Endothelial cell of umbilical vein (primary cell): ENCODE measurements at regions not wholly inside any gene's neighbourhood (a gene's known extent, or its start where the extent isn't known, plus 50 kb on each side); places are given as distances from the start of the nearest gene placed in this dataset.

Experiments
- MAX ChIP-seq: IDR thresholded peaks from 2 replicates; pipeline ENCODE4 v1.6.1; 2011; ENCODE audit not compliant: insufficient read depth, insufficient read length
- TF ChIP-seq, protein P1 (sequence below), 2 donors: IDR thresholded peaks; 1 replicate in 1 of 2; 2 replicates in 1 of 2; pipeline ENCODE4 v1.5.1; 2011; ENCODE audit warnings: low read length in 2 of 2, mild to moderate bottlenecking in 2 of 2, moderate library complexity in 2 of 2, control low read depth in 1 of 2, inconsistent platforms in 1 of 2, low read depth in 1 of 2; ENCODE audit not compliant: insufficient read depth in 1 of 2; ENCODE audit errors: extremely low read depth in 1 of 2

DNA sequence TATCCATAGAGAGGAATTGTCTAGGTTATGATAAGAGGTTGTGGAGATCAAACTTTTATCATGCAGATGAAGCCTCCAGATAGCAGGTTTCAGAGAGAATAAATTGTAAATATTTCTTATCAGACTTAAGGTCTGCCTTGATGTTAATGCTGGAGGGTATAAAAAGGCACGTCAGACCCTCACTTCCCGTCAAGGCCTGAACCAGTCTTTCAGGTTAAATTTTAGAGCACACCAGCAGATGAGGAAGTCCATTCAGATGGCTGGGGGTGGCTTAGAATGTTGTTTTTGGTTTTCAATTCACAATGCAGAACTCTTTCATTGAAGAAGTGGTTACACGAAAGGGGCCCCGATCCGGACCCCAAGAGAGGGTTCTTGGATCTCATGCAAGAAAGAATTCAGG is 144.4 kb upstream of the FBXO11 start:
- TF ChIP-seq MAX: no peak
- TF ChIP-seq, protein P1, sequence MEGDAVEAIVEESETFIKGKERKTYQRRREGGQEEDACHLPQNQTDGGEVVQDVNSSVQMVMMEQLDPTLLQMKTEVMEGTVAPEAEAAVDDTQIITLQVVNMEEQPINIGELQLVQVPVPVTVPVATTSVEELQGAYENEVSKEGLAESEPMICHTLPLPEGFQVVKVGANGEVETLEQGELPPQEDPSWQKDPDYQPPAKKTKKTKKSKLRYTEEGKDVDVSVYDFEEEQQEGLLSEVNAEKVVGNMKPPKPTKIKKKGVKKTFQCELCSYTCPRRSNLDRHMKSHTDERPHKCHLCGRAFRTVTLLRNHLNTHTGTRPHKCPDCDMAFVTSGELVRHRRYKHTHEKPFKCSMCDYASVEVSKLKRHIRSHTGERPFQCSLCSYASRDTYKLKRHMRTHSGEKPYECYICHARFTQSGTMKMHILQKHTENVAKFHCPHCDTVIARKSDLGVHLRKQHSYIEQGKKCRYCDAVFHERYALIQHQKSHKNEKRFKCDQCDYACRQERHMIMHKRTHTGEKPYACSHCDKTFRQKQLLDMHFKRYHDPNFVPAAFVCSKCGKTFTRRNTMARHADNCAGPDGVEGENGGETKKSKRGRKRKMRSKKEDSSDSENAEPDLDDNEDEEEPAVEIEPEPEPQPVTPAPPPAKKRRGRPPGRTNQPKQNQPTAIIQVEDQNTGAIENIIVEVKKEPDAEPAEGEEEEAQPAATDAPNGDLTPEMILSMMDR (IDR thresholded peaks at IDR 0.05; ENCODE audit: extremely low read depth in 1 of 2, insufficient read depth in 1 of 2, low read depth in 1 of 2, low read length in 2 of 2): no peak
